ENCODE measurements at regions not wholly inside any gene's neighbourhood (a gene's known extent, or its start where the extent isn't known, plus 50 kb on each side); places are given as distances from the start of the nearest gene placed in this dataset.

GRCh38 chrX:150207733-150208132 lies 155.4 kb upstream of the MAMLD1 start:
- TF ChIP-seq POLR2AphosphoS5 (IDR thresholded peaks at IDR 0.05; ENCODE audit: low read depth, low read length) (no peak), POLR2A (IDR thresholded peaks at IDR 0.05; ENCODE audit: low read depth, low read length) (no peak), PAX5 (IDR thresholded peaks at IDR 0.05; ENCODE audit: insufficient read depth, low read length, severe bottlenecking) (no peak)
